ENCODE measurements at regions not wholly inside any gene's neighbourhood (a gene's known extent, or its start where the extent isn't known, plus 50 kb on each side); places are given as distances from the start of the nearest gene placed in this dataset.

DNA sequence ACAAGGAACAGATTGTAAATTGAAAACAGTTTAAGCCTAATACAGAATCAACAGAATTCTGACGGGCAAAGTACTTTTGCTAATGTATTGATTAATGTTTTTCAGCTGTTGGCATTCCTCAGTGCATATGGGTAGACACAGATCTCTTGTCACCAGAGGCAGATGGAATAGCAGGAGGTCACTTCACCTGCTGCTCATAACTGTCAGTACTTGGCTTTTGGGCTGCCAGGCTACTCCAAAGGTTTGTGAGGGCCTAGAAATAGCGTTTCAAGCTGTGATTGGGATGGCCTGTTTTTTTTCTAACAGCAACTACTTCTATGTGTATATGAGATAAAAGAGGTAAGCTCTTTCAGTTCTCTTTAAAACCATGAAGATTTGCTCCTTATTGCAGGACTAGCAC is 307.5 kb upstream of the ANXA10 start:
- peaks cover 18% of the 10 kb centered on the region for H3K4me1 Mint-ChIP-seq
- no peaks in the 10 kb centered on the region for H3K36me3 Mint-ChIP-seq
- no peaks in the 10 kb centered on the region for H4K20me1 ChIP-seq (ENCODE audit: low read depth)
- H3K79me2 ChIP-seq (ENCODE audit: low read depth), result no peaks in the 10 kb centered on the region
- H3K4me2 ChIP-seq, result peak overlapping the region; percentile 39
- no peaks in the 10 kb centered on the region for H3K27me3 Mint-ChIP-seq (ENCODE audit: insufficient read depth, low read depth)
- H3K4me1 ChIP-seq, result peaks cover 40% of the 10 kb centered on the region
- peak; percentile 3 for DNase-seq (ENCODE audit: low spot score)
- peaks cover 17% of the 10 kb centered on the region for H3F3A ChIP-seq (ENCODE audit: low read depth)
- peak overlapping the region; percentile 70 for H2AFZ ChIP-seq (replicated peaks)
- no peaks in the 10 kb centered on the region for H3K9me3 Mint-ChIP-seq
- H3K27ac ChIP-seq, result peak overlapping the region; percentile 77
- no peak overlapping the region for H3K4me3 Mint-ChIP-seq
- TF ChIP-seq EZH2phosphoT487 (IDR thresholded peaks at IDR 0.05) (no peak), EZH2 (IDR thresholded peaks at IDR 0.05) (no peak)
- TF ChIP-seq, protein P1, sequence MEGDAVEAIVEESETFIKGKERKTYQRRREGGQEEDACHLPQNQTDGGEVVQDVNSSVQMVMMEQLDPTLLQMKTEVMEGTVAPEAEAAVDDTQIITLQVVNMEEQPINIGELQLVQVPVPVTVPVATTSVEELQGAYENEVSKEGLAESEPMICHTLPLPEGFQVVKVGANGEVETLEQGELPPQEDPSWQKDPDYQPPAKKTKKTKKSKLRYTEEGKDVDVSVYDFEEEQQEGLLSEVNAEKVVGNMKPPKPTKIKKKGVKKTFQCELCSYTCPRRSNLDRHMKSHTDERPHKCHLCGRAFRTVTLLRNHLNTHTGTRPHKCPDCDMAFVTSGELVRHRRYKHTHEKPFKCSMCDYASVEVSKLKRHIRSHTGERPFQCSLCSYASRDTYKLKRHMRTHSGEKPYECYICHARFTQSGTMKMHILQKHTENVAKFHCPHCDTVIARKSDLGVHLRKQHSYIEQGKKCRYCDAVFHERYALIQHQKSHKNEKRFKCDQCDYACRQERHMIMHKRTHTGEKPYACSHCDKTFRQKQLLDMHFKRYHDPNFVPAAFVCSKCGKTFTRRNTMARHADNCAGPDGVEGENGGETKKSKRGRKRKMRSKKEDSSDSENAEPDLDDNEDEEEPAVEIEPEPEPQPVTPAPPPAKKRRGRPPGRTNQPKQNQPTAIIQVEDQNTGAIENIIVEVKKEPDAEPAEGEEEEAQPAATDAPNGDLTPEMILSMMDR (IDR thresholded peaks at IDR 0.05), result no peak
- no peak overlapping the region for H3K4me3 ChIP-seq
- H3K36me3 ChIP-seq, result no peaks in the 10 kb centered on the region
- no peaks in the 10 kb centered on the region for H3K9me3 ChIP-seq (ENCODE audit: low read depth)
- no peak overlapping the region for H3K27ac Mint-ChIP-seq
- no peaks in the 10 kb centered on the region for H3K27me3 ChIP-seq
- no peak overlapping the region for H3K9ac ChIP-seq

DNA sequence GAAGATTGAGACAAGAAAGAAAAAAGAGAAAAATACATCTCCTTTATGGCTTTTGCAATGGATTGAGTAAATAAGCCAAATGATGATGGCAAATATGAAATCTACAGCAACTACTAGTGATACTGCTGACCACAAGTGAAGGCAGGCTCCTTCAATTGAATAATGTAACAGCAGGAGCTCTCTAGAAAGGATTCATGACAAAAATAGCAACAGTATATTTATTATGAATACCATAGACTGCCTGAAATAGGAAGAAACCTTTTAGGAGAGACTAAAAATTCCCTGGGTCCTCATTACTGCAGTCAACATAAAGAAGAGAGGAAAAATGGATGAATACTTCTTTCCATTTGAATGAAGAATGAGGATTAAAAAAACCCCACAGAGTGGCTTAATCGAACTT is 306.8 kb upstream of the ANXA10 start:
- Mint-ChIP-seq H3K36me3 (no peaks in the 10 kb centered on the region), H3K4me3 (no peak overlapping the region), H3K4me1 (peaks cover 18% of the 10 kb centered on the region), H3K27ac (no peak overlapping the region), H3K9me3 (no peaks in the 10 kb centered on the region), H3K27me3 (ENCODE audit: insufficient read depth, low read depth) (no peaks in the 10 kb centered on the region)
- no peaks in the 10 kb centered on the region for H3K79me2 ChIP-seq (ENCODE audit: low read depth)
- peak overlapping the region; percentile 51 for H3K4me2 ChIP-seq
- no peak for DNase-seq (ENCODE audit: low spot score)
- H3K36me3 ChIP-seq, result no peaks in the 10 kb centered on the region
- peak overlapping the region; percentile 70 for H2AFZ ChIP-seq (replicated peaks)
- H3K9me3 ChIP-seq (ENCODE audit: low read depth), result no peaks in the 10 kb centered on the region
- H3K4me3 ChIP-seq, result no peak overlapping the region
- no peaks in the 10 kb centered on the region for H4K20me1 ChIP-seq (ENCODE audit: low read depth)
- no peaks in the 10 kb centered on the region for H3K27me3 ChIP-seq
- H3K9ac ChIP-seq, result no peak overlapping the region
- H3K27ac ChIP-seq, result peak overlapping the region; percentile 77
- peaks cover 17% of the 10 kb centered on the region for H3F3A ChIP-seq (ENCODE audit: low read depth)
- TF ChIP-seq EZH2phosphoT487 (IDR thresholded peaks at IDR 0.05), result no peak
- TF ChIP-seq, protein P1 (IDR thresholded peaks at IDR 0.05), result no peak
- no peak for TF ChIP-seq EZH2 (IDR thresholded peaks at IDR 0.05)
- peaks cover 40% of the 10 kb centered on the region for H3K4me1 ChIP-seq

DNA sequence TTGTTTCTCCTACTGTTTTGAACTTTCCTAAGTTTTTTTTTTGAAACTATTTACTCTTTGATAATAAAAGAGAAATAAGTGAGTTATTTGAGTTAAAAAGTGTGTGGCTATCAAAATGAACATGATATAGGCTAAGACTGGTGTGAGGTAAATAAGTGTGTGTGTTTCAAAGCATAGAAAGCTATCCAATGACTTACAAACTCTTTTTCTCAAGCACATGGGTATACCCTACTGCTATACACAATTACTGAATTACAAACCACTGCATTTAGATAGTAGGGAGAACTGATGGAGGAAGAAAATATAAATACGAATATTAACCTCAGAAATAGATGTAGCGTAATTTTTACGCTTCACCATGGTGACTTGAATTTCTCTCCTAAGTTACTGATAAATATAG is 305.8 kb upstream of the ANXA10 start:
- no peak overlapping the region for H3K4me3 ChIP-seq
- H3K27ac ChIP-seq, result peak overlapping the region; percentile 77
- peak overlapping the region; percentile 70 for H2AFZ ChIP-seq (replicated peaks)
- no peaks in the 10 kb centered on the region for H3K27me3 ChIP-seq
- no peak overlapping the region for H3K4me2 ChIP-seq
- no peaks in the 10 kb centered on the region for H3K79me2 ChIP-seq (ENCODE audit: low read depth)
- Mint-ChIP-seq H3K4me1 (peaks cover 18% of the 10 kb centered on the region), H3K27me3 (ENCODE audit: insufficient read depth, low read depth) (no peaks in the 10 kb centered on the region), H3K4me3 (no peak overlapping the region), H3K36me3 (no peaks in the 10 kb centered on the region), H3K9me3 (no peaks in the 10 kb centered on the region), H3K27ac (no peak overlapping the region)
- peaks cover 17% of the 10 kb centered on the region for H3F3A ChIP-seq (ENCODE audit: low read depth)
- no peak overlapping the region for H3K9ac ChIP-seq
- no peaks in the 10 kb centered on the region for H4K20me1 ChIP-seq (ENCODE audit: low read depth)
- DNase-seq (ENCODE audit: low spot score), result no peak
- H3K36me3 ChIP-seq, result no peaks in the 10 kb centered on the region
- TF ChIP-seq, protein P1 (IDR thresholded peaks at IDR 0.05), result no peak
- TF ChIP-seq EZH2 (IDR thresholded peaks at IDR 0.05), result no peak
- TF ChIP-seq EZH2phosphoT487 (IDR thresholded peaks at IDR 0.05), result no peak
- H3K4me1 ChIP-seq, result peaks cover 40% of the 10 kb centered on the region
- H3K9me3 ChIP-seq (ENCODE audit: low read depth), result no peaks in the 10 kb centered on the region

Data from neural progenitor cell (in vitro differentiated cells).